H1 (cell line): ENCODE measurements at regions not wholly inside any gene's neighbourhood (a gene's known extent, or its start where the extent isn't known, plus 50 kb on each side); places are given as distances from the start of the nearest gene placed in this dataset.

Experiments
- CTCF ChIA-PET: fragments of 300-600 bp; sonication (Branson Sonifier 250); formaldehyde crosslinking; loops from one replicate; lab custom pipeline; 2021; ENCODE audit not compliant: partially characterized antibody; lab: Charles Lee
- POLR2A ChIA-PET: fragments of 300-600 bp; sonication (Branson Sonifier 250); formaldehyde crosslinking; loops from one replicate; lab custom pipeline; 2021; ENCODE audit warnings: inconsistent platforms; ENCODE audit not compliant: partially characterized antibody; lab: Charles Lee
- DNase-seq, 2 experiments: peaks; one replicate each; pipeline versions ENCODE4 v3.0.0 to v3.0.0-alpha.2; 2010 to 2022; ENCODE audit warnings: low spot score in 2 of 2, low read depth in 1 of 2, mixed read lengths in 1 of 2
- FAIRE-seq: peaks from 2 replicates; lab custom pipeline; 2011; peaks lifted over from hg19 to GRCh38; lab: Jason Lieb, UNC
- H2AFZ ChIP-seq: 2 replicates; pipeline ENCODE4 v1.8.1; 2012; ENCODE audit warnings: low read length, inconsistent platforms
- H2AK5ac ChIP-seq: 2 replicates; pipeline ENCODE4 v1.6.1; 2013; ENCODE audit warnings: low read depth, low read length
- H2BK120ac ChIP-seq: replicated peaks from 2 replicates; pipeline ENCODE3; 2013; ENCODE audit warnings: low read depth, low read length, inconsistent platforms
- H2BK12ac ChIP-seq: 2 replicates; pipeline ENCODE4 v1.6.1; 2013; ENCODE audit warnings: low read depth, low read length
- H2BK15ac ChIP-seq: 2 replicates; pipeline ENCODE4 v1.6.1; 2013; ENCODE audit warnings: low read length
- H2BK20ac ChIP-seq: 2 replicates; pipeline ENCODE4 v1.6.1; 2013; ENCODE audit warnings: low read length
- H2BK5ac ChIP-seq: 2 replicates; pipeline ENCODE4 v1.6.1; 2013; ENCODE audit warnings: low read depth, low read length
- H3K14ac ChIP-seq: 2 replicates; pipeline ENCODE4 v1.6.1; 2013; ENCODE audit warnings: inconsistent platforms; ENCODE audit not compliant: insufficient read length
- H3K18ac ChIP-seq: 2 replicates; pipeline ENCODE4 v1.6.1; 2013; ENCODE audit warnings: low read length; ENCODE audit errors: extremely low read depth
- H3K23ac ChIP-seq: 2 replicates; pipeline ENCODE4 v1.6.1; 2013; ENCODE audit warnings: inconsistent platforms; ENCODE audit not compliant: insufficient read length
- H3K23me2 ChIP-seq: 2 replicates; pipeline ENCODE4 v1.6.1; 2013; ENCODE audit warnings: low read depth, low read length
- H3K27ac ChIP-seq: 2 replicates; pipeline ENCODE4 v1.6.1; 2011; ENCODE audit warnings: low read depth, low read length, inconsistent platforms
- H3K27me3 ChIP-seq, 4 experiments: replicated peaks in 1 of 4; 1 replicate in 1 of 4; 2 replicates in 3 of 4; pipeline versions ENCODE4 v1.6.1 to v1.8.1; 2011 to 2013; ENCODE audit warnings: low read length in 3 of 4, mild to moderate bottlenecking in 3 of 4, inconsistent platforms in 2 of 4, mixed read lengths in 2 of 4, moderate library complexity in 1 of 4; ENCODE audit not compliant: control insufficient read depth in 3 of 4, insufficient read depth in 3 of 4; ENCODE audit errors: extremely low read depth in 1 of 4
- H3K36me3 ChIP-seq, 4 experiments: 2 replicates each; pipeline versions ENCODE4 v1.6.1 to v1.8.1; 2011 to 2013; ENCODE audit warnings: mild to moderate bottlenecking in 4 of 4, low read length in 3 of 4, moderate library complexity in 2 of 4, control low read depth in 1 of 4, inconsistent platforms in 1 of 4; ENCODE audit not compliant: insufficient read depth in 4 of 4, control insufficient read depth in 2 of 4
- H3K4ac ChIP-seq: replicated peaks from 2 replicates; pipeline ENCODE3; 2013; ENCODE audit warnings: low read length, low read depth, mixed read lengths, inconsistent platforms; ENCODE audit not compliant: insufficient read length
- H3K4me1 ChIP-seq, 4 experiments: replicated peaks in 1 of 4; 1 replicate in 1 of 4; 2 replicates in 3 of 4; pipeline versions ENCODE4 v1.6.1 to v1.8.1; 2011 to 2013; ENCODE audit warnings: low read length in 3 of 4, inconsistent platforms in 2 of 4, mixed read lengths in 1 of 4; ENCODE audit not compliant: insufficient read depth in 4 of 4, control insufficient read depth in 3 of 4
- H3K4me2 ChIP-seq, 2 experiments: 2 replicates each; pipeline versions ENCODE4 v1.6.1 to v1.8.1; 2011 to 2013; ENCODE audit warnings: low read depth in 2 of 2, low read length in 2 of 2, control low read depth in 1 of 2, inconsistent platforms in 1 of 2, mild to moderate bottlenecking in 1 of 2; ENCODE audit not compliant: insufficient read depth in 1 of 2
- H3K4me3 ChIP-seq, 4 experiments: fragments of 200-600, 300-600 bp in 1 of 4; sonication (generic), shearing (Covaris generic), sonication (Bioruptor Twin) in 1 of 4; 2 replicates each; pipeline versions ENCODE4 v1.5.1 to v1.8.1; 2011 to 2016; ENCODE audit warnings: low read length in 4 of 4, low read depth in 3 of 4, control low read depth in 2 of 4, inconsistent platforms in 2 of 4, mild to moderate bottlenecking in 2 of 4, mixed read lengths in 1 of 4, moderate library complexity in 1 of 4; ENCODE audit not compliant: insufficient read depth in 2 of 4; ENCODE audit errors: extremely low read depth in 1 of 4
- H3K56ac ChIP-seq: replicated peaks from 2 replicates; pipeline ENCODE3; 2013; ENCODE audit warnings: low read depth, mild to moderate bottlenecking, mixed read lengths, low read length, inconsistent platforms; ENCODE audit not compliant: insufficient read length
- H3K79me1 ChIP-seq: 2 replicates; pipeline ENCODE4 v1.6.1; 2013; ENCODE audit warnings: low read depth, low read length, control low read depth
- H3K79me2 ChIP-seq, 2 experiments: 2 replicates each; pipeline versions ENCODE4 v1.6.1 to v1.8.1; 2012 to 2013; ENCODE audit warnings: low read length in 2 of 2, mild to moderate bottlenecking in 2 of 2, inconsistent platforms in 1 of 2; ENCODE audit not compliant: insufficient read depth in 2 of 2, control insufficient read depth in 1 of 2
- H3K9ac ChIP-seq, 4 experiments: replicated peaks in 1 of 4; 1 replicate in 1 of 4; 2 replicates in 3 of 4; pipeline versions ENCODE4 v1.6.1 to v1.8.1; 2011 to 2013; ENCODE audit warnings: low read depth in 3 of 4, low read length in 3 of 4, control low read depth in 2 of 4, mild to moderate bottlenecking in 2 of 4, moderate library complexity in 2 of 4, inconsistent platforms in 1 of 4; ENCODE audit errors: extremely low read depth in 1 of 4
- H3K9me3 ChIP-seq, 2 experiments: 2 replicates each; pipeline versions ENCODE4 v1.6.1 to v1.8.1; 2012 to 2013; ENCODE audit warnings: mild to moderate bottlenecking in 2 of 2, moderate library complexity in 2 of 2, control low read depth in 1 of 2, inconsistent platforms in 1 of 2, low read depth in 1 of 2, low read length in 1 of 2, mixed read lengths in 1 of 2; ENCODE audit not compliant: insufficient read depth in 2 of 2
- H4K20me1 ChIP-seq, 2 experiments: replicated peaks in 1 of 2; 2 replicates each; pipeline versions ENCODE3 to v1.8.1; 2011 to 2013; ENCODE audit warnings: inconsistent platforms in 2 of 2, low read length in 2 of 2, mild to moderate bottlenecking in 1 of 2; ENCODE audit not compliant: insufficient read depth in 2 of 2, control insufficient read depth in 1 of 2
- H4K5ac ChIP-seq: 2 replicates; pipeline ENCODE4 v1.6.1; 2013; ENCODE audit warnings: low read length, low read depth, mixed read lengths, inconsistent platforms; ENCODE audit not compliant: insufficient read length
- H4K8ac ChIP-seq: 2 replicates; pipeline ENCODE4 v1.8.0; 2013; ENCODE audit warnings: mild to moderate bottlenecking, moderate library complexity, low read length, inconsistent platforms; ENCODE audit not compliant: insufficient read depth; ENCODE audit errors: extremely low read depth
- H4K91ac ChIP-seq: replicated peaks from 2 replicates; pipeline ENCODE3; 2013; ENCODE audit warnings: low read length, mixed read lengths, inconsistent platforms; ENCODE audit not compliant: insufficient read length
- ATF3 ChIP-seq: IDR thresholded peaks from 2 replicates; pipeline ENCODE4 v1.6.1; 2011; ENCODE audit warnings: low read depth, mild to moderate bottlenecking, low read length; ENCODE audit not compliant: insufficient read depth
- CREB1 ChIP-seq: IDR thresholded peaks from 2 replicates; pipeline ENCODE4 v1.6.1; 2012; ENCODE audit warnings: inconsistent platforms
- E2F6 ChIP-seq: IDR thresholded peaks from 2 replicates; pipeline ENCODE4 v1.6.1; 2012; ENCODE audit warnings: inconsistent platforms
- HDAC2 ChIP-seq, 2 experiments: fragments of 300-600 bp in 1 of 2; sonication (generic) in 1 of 2; IDR thresholded peaks; 2 replicates each; pipeline ENCODE4 v1.6.1; 2011 to 2012; ENCODE audit warnings: low read depth in 2 of 2, low read length in 2 of 2, mild to moderate bottlenecking in 2 of 2, moderate library complexity in 2 of 2, borderline replicate concordance in 1 of 2, inconsistent platforms in 1 of 2
- JUN ChIP-seq: IDR thresholded peaks from 2 replicates; pipeline ENCODE4 v1.6.1; 2011; ENCODE audit warnings: low read depth, mild to moderate bottlenecking, improper control_type of control experiment, low read length
- JUND ChIP-seq: IDR thresholded peaks from 2 replicates; pipeline ENCODE4 v1.6.1; 2011; ENCODE audit warnings: mild to moderate bottlenecking, improper control_type of control experiment, low read length
- KDM1A ChIP-seq: fragments of 200-600, 300-600 bp; sonication (generic); IDR thresholded peaks from 2 replicates; pipeline ENCODE4 v1.7.1; 2016; ENCODE audit warnings: mild to moderate bottlenecking, low read length, borderline replicate concordance
- POU5F1 ChIP-seq: IDR thresholded peaks from 2 replicates; pipeline ENCODE4 v1.6.1; 2011; ENCODE audit warnings: low read depth, mild to moderate bottlenecking, low read length, moderate library complexity
- RFX5 ChIP-seq: IDR thresholded peaks from 2 replicates; pipeline ENCODE4 v1.6.1; 2011; ENCODE audit warnings: low read depth, low read length, improper control_type of control experiment, borderline replicate concordance
- RNF2 ChIP-seq: fragments of 200-900, 300-1000 bp; sonication (generic); IDR thresholded peaks from 2 replicates; pipeline ENCODE4 v1.7.1; 2016; ENCODE audit warnings: borderline replicate concordance, low read depth, mild to moderate bottlenecking, antibody characterized with exemption, low read length; ENCODE audit not compliant: poor library complexity, severe bottlenecking; ENCODE audit errors: missing control alignments
- SIX5 ChIP-seq: IDR thresholded peaks from 2 replicates; pipeline ENCODE4 v1.6.1; 2011; ENCODE audit warnings: mild to moderate bottlenecking, low read depth, low read length
- SP1 ChIP-seq: IDR thresholded peaks from 2 replicates; pipeline ENCODE4 v1.6.1; 2011; ENCODE audit warnings: low read depth, low read length
- SRF ChIP-seq: IDR thresholded peaks from 2 replicates; pipeline ENCODE4 v1.6.1; 2011; ENCODE audit warnings: mild to moderate bottlenecking, low read depth, low read length, moderate library complexity
- TCF12 ChIP-seq: IDR thresholded peaks from 2 replicates; pipeline ENCODE4 v1.6.1; 2011; ENCODE audit warnings: low read depth, mild to moderate bottlenecking, low read length
- WGBS, 2 experiments: shearing (Covaris generic) in 1 of 2; methylation state at CpG; one replicate each; pipeline versions ENCODE4 v1.1.6 to v1.1.7; 2013 to 2015; ENCODE audit warnings: low lambda C conversion rate in 2 of 2, mixed read lengths in 2 of 2, inconsistent platforms in 1 of 2, low coverage in 1 of 2, missing lambda C conversion rate in 1 of 2; ENCODE audit not compliant: insufficient replicate concordance in 2 of 2, insufficient coverage in 1 of 2, insufficient read length in 1 of 2; ENCODE audit errors: extremely low coverage in 1 of 2, missing lambda C conversion rate in 1 of 2; 5-methylcytosine and 5-hydroxymethylcytosine counted together

- H4K5ac ChIP-seq = no peak overlapping the region
- H3K4me1 ChIP-seq = peaks cover 0 to 3% (median 0%) of the 10 kb centered on the region in 4 experiments; a peak in 1 of 7 replicates
- 81% methylated on average over 3 of the region's 3 CpGs; no CpG with 5 or more reads in 1 of the 2 experiments for WGBS, 2 experiments
- no peaks in the 10 kb centered on the region for H3K23me2 ChIP-seq
- H3K36me3 ChIP-seq = no peaks in the 10 kb centered on the region
- H2BK12ac ChIP-seq = no peak overlapping the region
- H3K23ac ChIP-seq = no peak overlapping the region
- no peak overlapping the region for H2BK120ac ChIP-seq
- H4K8ac ChIP-seq = no peak overlapping the region
- H4K20me1 ChIP-seq = no peaks in the 10 kb centered on the region
- no peak overlapping the region for H3K14ac ChIP-seq
- no peak overlapping the region for H2BK5ac ChIP-seq
- no peak overlapping the region for H3K56ac ChIP-seq
- H3K79me2 ChIP-seq = no peaks in the 10 kb centered on the region
- H3K18ac ChIP-seq = no peak overlapping the region
- no peak overlapping the region for H2AFZ ChIP-seq
- no peak overlapping the region for H3K27ac ChIP-seq
- no peaks in the 10 kb centered on the region for H3K9me3 ChIP-seq
- DNase-seq (no peak), FAIRE-seq (no peak)
- no peak overlapping the region for H4K91ac ChIP-seq
- H3K4me3 ChIP-seq = no peak overlapping the region
- CTCF ChIA-PET = interaction anchor here (0.7 kb wide), 1 partner anchor 8 kb away, joined by 3 read pairs; no protein-coding TSS in a partner anchor
- H3K9ac ChIP-seq = no peak overlapping the region
- H3K27me3 ChIP-seq = peaks cover 0 to 1% (median 0%) of the 10 kb centered on the region in 4 experiments; a peak in 1 of 7 replicates
- no peak overlapping the region for H3K4me2 ChIP-seq
- no peak overlapping the region for H3K4ac ChIP-seq
- H2AK5ac ChIP-seq = no peak overlapping the region
- H3K79me1 ChIP-seq = no peaks in the 10 kb centered on the region
- POLR2A ChIA-PET = no interaction called here
- H2BK15ac ChIP-seq = no peak overlapping the region
- no peak overlapping the region for H2BK20ac ChIP-seq
- TF ChIP-seq POU5F1 (no peak), CREB1 (no peak), RFX5 (no peak), JUN (no peak), ATF3 (no peak), KDM1A (no peak), TCF12 (no peak), RNF2 (no peak), SIX5 (no peak), SP1 (no peak), SRF (no peak), E2F6 (no peak), JUND (no peak), HDAC2 (IDR thresholded peaks at IDR 0.05; ENCODE audit: borderline replicate concordance in 1 of 2, low read depth in 2 of 2, low read length in 2 of 2) (no peak)
These were observed 435.0 kb downstream of the RND3 start for GRCh38 chr2:150052457-150052856.
